Activated T-helper 9 cell treated with anti-CD3 and anti-CD28 coated beads, Interleukin-2, amount 50 U/mL, for 16 hours (primary cell): ENCODE measurements at regions not wholly inside any gene's neighbourhood (a gene's known extent, or its start where the extent isn't known, plus 50 kb on each side); places are given as distances from the start of the nearest gene placed in this dataset.

ENCODE experiments used
- DNase-seq: peaks from one replicate; pipeline ENCODE4 v3.0.0-alpha.2; 2020; ENCODE audit warnings: low read depth

DNA sequence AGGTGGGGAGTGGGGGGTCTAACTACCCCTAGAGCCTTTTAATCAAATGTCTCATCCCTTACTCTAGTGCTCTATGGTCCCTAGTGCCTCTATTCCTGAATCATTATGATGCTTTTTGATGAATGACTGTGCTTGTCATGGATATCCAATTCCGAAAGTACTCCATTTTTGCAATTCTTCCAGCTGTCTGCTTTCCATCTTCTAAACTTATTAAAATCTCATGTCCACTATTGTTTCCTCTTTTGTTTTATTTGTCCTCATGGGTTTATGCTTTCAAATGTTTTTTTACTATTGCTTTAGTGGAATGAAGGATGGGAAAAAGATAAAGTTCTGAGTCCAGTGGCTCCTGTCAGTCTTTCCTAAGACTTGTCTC, 77.2 kb upstream of the KCNMB2 start:
- no peak for DNase-seq

DNA sequence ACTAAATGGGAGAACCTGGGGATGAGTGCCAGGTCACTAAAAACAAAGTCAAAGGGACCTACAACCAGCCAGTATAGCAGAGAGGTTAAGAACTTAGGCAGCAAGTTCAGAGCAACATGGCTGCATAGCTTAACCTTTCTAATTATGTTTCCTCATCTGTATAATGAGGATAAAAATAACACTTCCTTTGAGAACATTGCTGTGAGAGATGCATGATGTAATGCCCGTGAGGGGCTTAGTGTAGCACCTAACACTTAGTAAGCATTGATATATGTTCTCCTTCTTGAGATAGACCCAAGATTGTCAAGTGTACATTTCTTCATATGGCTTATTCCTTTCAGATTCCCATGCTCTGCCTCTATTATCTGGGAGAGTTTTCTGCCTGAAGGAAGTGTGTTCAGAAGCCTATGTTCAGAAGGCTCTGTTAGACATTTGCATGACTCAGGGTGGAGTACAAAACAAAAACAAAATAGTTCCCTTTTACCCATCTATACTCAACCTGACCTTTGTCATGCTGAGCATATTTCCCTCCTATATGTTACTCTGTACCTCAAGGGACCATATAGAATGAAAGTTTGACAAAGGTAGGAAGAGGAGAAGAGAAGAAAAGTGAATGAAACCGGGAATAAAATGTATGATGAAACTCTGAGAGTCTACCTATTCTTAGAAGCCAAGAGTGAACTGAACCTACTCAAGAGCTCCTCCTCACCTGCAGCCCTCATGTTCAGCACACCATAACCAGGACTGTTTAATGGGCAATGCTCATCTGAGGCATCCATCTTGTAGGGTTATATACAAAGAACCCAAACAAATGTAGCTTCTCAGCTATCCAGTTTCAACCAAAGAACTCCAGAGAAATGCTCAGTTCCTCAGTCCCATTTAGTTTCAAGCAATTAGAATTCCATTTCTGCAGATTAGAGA, 70.7 kb upstream of the KCNMB2 start:
- DNase-seq: no peak

DNA sequence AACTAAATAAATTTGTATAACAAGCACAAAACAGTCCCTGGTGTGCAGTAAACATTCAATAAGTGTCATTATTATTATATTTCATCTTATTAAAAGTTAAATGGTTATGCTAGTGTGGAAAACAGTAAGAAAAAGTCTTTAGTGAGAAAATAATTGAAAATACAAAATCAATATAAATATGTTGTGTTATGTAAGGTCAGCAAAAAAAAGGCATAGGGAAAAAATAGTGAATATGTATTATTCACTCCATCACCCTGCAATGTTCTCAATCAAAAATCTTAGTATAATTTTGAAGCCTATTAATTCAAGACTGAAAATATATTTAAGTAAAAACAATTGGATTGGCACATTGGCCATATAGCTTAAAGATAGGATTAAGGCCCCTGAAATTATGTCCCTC, 63.3 kb upstream of the KCNMB2 start:
- DNase-seq: no peak

DNA sequence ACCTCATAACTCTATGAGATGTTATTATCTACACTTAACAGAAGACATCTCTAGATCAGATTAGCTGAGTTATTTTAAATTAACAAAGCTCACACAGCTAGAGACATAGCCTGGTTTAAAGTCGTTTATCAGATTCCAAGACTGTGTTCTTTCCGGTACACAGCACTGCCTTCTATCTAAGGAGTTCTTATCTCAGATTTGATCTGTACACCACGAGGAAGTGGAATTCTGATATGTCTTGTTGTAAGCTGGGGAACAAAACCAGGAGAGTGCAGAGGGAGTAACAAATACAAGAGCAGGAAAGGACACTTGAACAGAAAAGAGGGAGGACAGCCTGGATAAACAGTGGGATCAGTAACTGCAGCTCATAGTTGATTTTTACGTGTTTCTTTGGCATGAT, 61.7 kb upstream of the KCNMB2 start:
- no peak for DNase-seq

DNA sequence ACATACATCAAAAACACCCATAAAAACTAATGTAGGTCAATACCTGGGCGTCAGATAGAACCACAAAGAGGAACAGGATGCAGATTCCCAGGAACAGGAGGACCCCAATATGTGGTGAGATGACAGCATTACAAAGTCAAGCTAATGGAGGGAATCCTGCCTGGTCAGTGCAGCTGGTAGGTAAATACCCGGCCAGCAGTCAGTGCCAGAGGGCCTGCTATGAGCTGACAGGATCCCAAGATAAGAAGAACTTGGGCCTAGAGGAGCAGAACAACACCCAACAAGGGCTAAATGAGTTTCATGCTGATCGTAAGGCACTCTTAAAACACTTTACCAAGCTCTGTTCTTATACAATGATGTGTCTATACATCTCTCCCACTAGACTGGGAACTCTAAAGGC, 61.2 kb upstream of the KCNMB2 start:
- no peak for DNase-seq

DNA sequence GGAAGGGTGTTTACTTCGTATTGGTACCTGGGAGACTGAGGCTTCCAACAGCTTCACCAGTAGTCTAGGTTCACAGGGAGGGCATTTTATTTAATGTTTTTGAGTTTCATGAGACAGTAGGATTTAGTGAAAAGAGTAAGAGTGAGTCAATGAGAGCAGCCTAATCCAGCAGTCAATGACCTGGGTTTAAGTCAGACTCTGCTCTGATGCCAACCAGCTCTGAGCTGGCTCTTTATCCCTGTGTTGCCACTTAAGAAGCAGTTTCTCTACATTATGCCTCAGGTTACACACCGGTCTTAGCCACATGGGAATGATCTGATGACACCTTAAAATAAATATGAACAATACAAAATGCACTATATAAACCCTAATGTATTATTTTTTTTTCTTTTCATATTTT, 59.4 kb upstream of the KCNMB2 start:
- no peak for DNase-seq

DNA sequence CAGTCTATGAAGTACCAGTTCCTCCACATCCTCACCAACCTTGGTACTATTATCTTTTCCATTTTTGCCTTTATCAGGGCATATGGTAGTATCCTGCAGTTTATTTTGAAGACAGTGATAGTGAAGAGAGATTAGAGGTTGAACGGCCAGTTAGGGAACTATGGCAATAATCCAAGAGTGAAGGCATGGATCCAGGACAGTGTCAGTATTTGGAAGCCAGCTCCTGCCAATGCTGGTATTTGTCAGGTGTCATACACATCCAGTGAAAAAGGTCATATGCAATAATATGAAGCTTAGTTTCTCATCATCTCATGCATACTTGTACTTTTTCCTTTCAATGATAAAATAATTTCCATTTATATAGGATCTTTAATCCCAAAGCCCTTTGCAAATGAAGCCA, 56.8 kb upstream of the KCNMB2 start:
- DNase-seq: no peak

DNA sequence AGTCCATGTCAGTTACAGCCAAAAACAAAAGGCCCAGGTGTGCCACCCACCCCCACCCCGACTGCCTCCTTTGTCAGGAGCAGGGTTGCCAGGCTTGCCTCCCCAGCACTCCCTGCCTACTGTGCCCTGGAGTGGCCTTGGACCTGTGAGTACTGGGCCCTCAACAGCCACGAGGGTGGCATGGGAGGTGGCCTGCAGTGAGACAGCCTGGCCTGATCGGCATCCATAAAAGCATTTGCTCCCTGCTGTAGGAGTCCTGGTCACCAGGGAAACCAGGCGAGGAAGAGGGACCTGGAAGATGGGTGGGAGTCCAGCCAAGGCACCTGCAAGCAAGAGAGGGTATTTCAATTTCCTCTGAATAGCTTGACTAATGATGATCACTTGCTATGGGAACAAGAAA, 56.4 kb upstream of the KCNMB2 start:
- DNase-seq: no peak

DNA sequence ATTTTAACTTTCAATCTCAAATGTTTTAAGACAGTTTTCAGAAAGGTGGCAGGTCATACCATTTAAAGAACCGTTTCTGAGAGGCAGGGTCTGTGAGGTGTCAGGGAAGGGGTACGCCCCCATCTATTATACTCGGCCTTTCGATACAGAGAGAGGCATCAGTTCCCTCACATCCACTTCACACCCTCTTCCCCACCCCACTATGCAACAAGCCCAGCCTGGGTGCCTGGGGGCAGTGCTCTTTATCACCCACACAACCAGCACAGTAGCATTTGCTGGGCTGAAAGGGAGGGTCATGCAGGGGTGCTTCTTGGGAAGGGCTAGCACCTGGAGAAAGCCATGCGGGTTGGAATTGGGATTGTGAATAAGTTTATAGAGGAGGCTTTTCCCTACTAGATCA, 56.0 kb upstream of the KCNMB2 start:
- no peak for DNase-seq

DNA sequence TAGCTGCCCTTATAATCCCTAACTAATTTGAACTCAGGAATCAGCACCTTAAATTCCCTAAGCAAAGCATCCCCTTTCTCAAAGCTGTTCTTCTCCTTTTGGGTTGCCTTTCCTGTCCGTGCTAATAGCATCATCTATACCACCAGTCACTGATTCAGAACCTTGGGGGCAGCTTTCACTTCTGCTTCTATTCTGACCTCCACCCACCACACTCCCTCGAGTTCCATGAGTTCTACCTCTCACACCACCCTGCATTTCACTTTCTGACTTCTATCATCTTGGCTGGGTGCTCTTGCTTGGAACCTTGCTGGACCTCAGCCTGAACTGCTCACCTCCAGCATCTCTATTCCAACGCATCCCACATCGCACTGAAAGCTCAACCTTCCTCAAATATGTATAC, 55.4 kb upstream of the KCNMB2 start:
- DNase-seq: no peak

DNA sequence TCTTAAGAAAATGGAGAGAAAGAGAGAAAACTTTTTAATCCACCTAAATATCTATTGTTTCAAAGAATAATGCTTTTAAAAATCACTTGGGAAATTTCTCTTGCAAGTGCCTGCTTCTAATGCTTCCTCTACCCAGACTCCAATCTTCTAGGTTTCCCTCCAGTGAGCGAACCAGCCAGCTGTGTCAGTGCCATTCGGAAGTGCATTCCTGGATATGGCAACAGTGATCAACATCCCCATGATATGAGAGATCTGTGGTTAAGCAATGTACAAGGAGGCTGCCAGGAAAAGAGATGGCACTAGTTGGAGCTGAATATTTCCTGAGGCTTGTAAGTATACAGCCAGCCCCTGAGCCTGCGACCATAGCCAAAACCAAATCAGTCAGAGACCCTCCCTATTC, 53.3 kb upstream of the KCNMB2 start:
- DNase-seq: no peak

DNA sequence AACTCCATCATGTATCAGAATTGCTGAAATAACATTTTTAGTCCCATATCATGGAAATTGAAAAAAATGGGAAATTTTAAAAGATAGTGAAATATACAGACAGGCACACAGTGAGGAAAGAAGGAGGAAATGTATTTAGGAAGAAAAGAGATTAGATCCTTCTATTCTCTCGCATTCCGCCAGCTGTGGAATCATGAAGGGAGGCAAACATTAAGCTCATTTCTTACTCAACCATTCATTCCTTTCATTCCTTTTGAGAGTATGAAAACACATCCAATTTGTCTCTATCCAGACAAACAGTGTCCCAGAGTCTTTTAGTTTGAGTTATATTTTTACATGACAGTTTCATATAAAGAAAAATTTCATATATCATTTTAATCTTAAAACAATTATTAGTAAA, 52.5 kb upstream of the KCNMB2 start:
- no peak for DNase-seq

DNA sequence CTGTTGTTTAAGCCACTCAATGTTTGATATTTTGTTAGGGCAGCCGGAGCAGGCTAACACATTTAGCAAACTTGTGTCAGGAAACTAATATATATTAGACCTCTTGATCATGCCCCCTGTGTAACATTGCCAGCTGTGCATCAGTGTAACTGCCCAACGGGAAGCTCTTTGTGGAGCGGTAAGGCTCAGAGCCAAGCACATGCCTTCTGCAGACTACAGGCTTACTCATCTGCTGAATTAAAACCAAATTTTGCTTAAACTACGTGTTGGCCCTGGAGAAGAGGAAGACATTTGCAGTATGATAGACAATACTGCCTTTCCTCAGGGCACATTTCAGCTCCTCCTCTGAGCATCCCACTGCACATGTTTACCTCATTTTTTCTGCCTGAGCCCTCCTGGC, 50.5 kb upstream of the KCNMB2 start:
- DNase-seq: no peak
